ENCODE measurements at regions not wholly inside any gene's neighbourhood (a gene's known extent, or its start where the extent isn't known, plus 50 kb on each side); places are given as distances from the start of the nearest gene placed in this dataset.

- intact Hi-C loops (cut with DNase I), result no loop called here
- 71 to 81% (median 72%) methylated on average over 4 of the region's 4 CpGs for WGBS, 3 donors
- no peaks in the 10 kb centered on the region for H3K36me3 ChIP-seq
- H3K4me1 ChIP-seq (ENCODE audit: insufficient read depth), result no peaks in the 10 kb centered on the region
- no peak overlapping the region for H3K27ac ChIP-seq
- TF ChIP-seq CTCF (IDR thresholded peaks at IDR 0.05), result no peak
- no peak for TF ChIP-seq POLR2A (IDR thresholded peaks at IDR 0.05)
- TF ChIP-seq EP300 (IDR thresholded peaks at IDR 0.05), result no peak
- H3K27me3 ChIP-seq, result no peaks in the 10 kb centered on the region
- no peak overlapping the region for H3K4me3 ChIP-seq
- DNase-seq, result no peak
- H3K9me3 ChIP-seq, result no peaks in the 10 kb centered on the region
Observed at GRCh38 chr5:171654881-171655280, 130.7 kb upstream of the SMIM23 start.

- WGBS, 3 donors, result 78 to 89% (median 78%) methylated on average over 2 of the region's 2 CpGs
- TF ChIP-seq EP300 (IDR thresholded peaks at IDR 0.05), result no peak
- no peak for TF ChIP-seq CTCF (IDR thresholded peaks at IDR 0.05)
- TF ChIP-seq POLR2A (IDR thresholded peaks at IDR 0.05), result no peak
Observed at GRCh38 chr5:171657473-171657872, 128.1 kb upstream of the SMIM23 start.

GRCh38 chr5:171659896-171660295 is 125.7 kb upstream of the SMIM23 start:
- 70 to 84% (median 76%) methylated on average over 5 of the region's 5 CpGs for WGBS, 3 donors
- Histone ChIP-seq H3K4me3 (no peak overlapping the region), H3K9me3 (no peaks in the 10 kb centered on the region)

More at GRCh38 chr5:171657473-171657872, 128.1 kb upstream of the SMIM23 start:
- Histone ChIP-seq H3K4me3 (no peak overlapping the region), H3K4me1 (ENCODE audit: insufficient read depth) (no peaks in the 10 kb centered on the region), H3K36me3 (no peaks in the 10 kb centered on the region), H3K27me3 (no peaks in the 10 kb centered on the region), H3K27ac (no peak overlapping the region), H3K9me3 (no peaks in the 10 kb centered on the region)
- intact Hi-C loops (cut with DNase I), result no loop called here
- DNase-seq, result no peak

GRCh38 chr5:171660434-171660833 is 125.2 kb upstream of the SMIM23 start:
- intact Hi-C loops (cut with DNase I), result no loop called here
- Histone ChIP-seq H3K4me3 (no peak overlapping the region), H3K27ac (no peak overlapping the region), H3K4me1 (ENCODE audit: insufficient read depth) (no peaks in the 10 kb centered on the region), H3K36me3 (no peaks in the 10 kb centered on the region), H3K9me3 (no peaks in the 10 kb centered on the region), H3K27me3 (no peaks in the 10 kb centered on the region)
- DNase-seq, result no peak
- TF ChIP-seq EP300 (IDR thresholded peaks at IDR 0.05), result no peak
- no peak for TF ChIP-seq POLR2A (IDR thresholded peaks at IDR 0.05)
- TF ChIP-seq CTCF (IDR thresholded peaks at IDR 0.05), result no peak
- 82 to 89% (median 84%) methylated on average over 9 of the region's 9 CpGs for WGBS, 3 donors

More at GRCh38 chr5:171659896-171660295, 125.7 kb upstream of the SMIM23 start:
- no peak overlapping the region for H3K27ac ChIP-seq
- intact Hi-C loops (cut with DNase I), result no loop called here
- H3K36me3 ChIP-seq, result no peaks in the 10 kb centered on the region
- no peak for DNase-seq
- H3K4me1 ChIP-seq (ENCODE audit: insufficient read depth), result no peaks in the 10 kb centered on the region
- no peaks in the 10 kb centered on the region for H3K27me3 ChIP-seq
- TF ChIP-seq CTCF (IDR thresholded peaks at IDR 0.05), result no peak
- TF ChIP-seq EP300 (IDR thresholded peaks at IDR 0.05), result no peak
- no peak for TF ChIP-seq POLR2A (IDR thresholded peaks at IDR 0.05)

All from ovary (tissue), 7 donors.